GM18867 (cell line): ENCODE measurements at regions not wholly inside any gene's neighbourhood (a gene's known extent, or its start where the extent isn't known, plus 50 kb on each side); places are given as distances from the start of the nearest gene placed in this dataset.

Experiments
- ATAC-seq: cut with Tn5 transposase; IDR thresholded peaks from one replicate; pipeline ENCODE4 v1.9.1; 2021; ENCODE audit warnings: mild to moderate bottlenecking, moderate library complexity; ENCODE audit not compliant: unreplicated experiment

GRCh38 chr4:133245226-133245625 lies 96.1 kb downstream of the PCDH10 start:
- no peak for ATAC-seq
